Coronary artery (tissue), 2 donors: ENCODE measurements at regions not wholly inside any gene's neighbourhood (a gene's known extent, or its start where the extent isn't known, plus 50 kb on each side); places are given as distances from the start of the nearest gene placed in this dataset.

Experiments used
- DNase-seq: peaks from one replicate; pipeline ENCODE4 v3.0.0-alpha.2; 2017; ENCODE audit warnings: low spot score
- H3K27ac ChIP-seq, 2 donors: fragments of 200-600 bp; sonication (generic); one replicate each; pipeline ENCODE4 v1.5.1; 2016 to 2019
- H3K4me3 ChIP-seq: fragments of 200-600 bp; sonication (generic); 2 replicates; pipeline ENCODE4 v1.5.1; 2016; ENCODE audit warnings: mild to moderate bottlenecking, moderate library complexity
- TF ChIP-seq, protein P1 (sequence below): fragments of 200-600 bp; sonication (generic); IDR thresholded peaks from one replicate; pipeline ENCODE4 v1.5.1; 2019; ENCODE audit warnings: antibody characterized with exemption

DNA sequence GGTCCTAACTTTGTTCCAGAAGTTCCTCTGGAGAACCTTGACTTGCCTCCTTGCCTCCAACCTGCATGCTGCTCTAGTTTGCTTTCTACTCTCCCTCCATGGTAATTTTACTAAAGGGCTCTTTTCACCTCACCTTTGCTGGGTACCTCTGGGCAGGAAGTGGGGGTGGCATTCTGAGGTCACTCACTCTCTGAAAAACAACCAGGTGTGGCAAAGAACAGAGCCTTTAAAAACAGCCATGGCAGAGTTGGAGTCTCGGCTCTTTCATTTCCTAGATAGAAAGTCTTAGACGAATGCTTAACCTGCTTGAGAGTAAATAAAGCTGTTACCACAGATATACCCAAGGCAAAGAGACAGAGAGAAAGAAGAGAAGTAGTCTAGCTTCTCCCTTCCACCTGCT lies 827.9 kb downstream of the BCL11B start:
- TF ChIP-seq, protein P1, sequence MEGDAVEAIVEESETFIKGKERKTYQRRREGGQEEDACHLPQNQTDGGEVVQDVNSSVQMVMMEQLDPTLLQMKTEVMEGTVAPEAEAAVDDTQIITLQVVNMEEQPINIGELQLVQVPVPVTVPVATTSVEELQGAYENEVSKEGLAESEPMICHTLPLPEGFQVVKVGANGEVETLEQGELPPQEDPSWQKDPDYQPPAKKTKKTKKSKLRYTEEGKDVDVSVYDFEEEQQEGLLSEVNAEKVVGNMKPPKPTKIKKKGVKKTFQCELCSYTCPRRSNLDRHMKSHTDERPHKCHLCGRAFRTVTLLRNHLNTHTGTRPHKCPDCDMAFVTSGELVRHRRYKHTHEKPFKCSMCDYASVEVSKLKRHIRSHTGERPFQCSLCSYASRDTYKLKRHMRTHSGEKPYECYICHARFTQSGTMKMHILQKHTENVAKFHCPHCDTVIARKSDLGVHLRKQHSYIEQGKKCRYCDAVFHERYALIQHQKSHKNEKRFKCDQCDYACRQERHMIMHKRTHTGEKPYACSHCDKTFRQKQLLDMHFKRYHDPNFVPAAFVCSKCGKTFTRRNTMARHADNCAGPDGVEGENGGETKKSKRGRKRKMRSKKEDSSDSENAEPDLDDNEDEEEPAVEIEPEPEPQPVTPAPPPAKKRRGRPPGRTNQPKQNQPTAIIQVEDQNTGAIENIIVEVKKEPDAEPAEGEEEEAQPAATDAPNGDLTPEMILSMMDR: no peak
- Histone ChIP-seq H3K27ac (no peak overlapping the region), H3K4me3 (no peak overlapping the region)
- DNase-seq: no peak

DNA sequence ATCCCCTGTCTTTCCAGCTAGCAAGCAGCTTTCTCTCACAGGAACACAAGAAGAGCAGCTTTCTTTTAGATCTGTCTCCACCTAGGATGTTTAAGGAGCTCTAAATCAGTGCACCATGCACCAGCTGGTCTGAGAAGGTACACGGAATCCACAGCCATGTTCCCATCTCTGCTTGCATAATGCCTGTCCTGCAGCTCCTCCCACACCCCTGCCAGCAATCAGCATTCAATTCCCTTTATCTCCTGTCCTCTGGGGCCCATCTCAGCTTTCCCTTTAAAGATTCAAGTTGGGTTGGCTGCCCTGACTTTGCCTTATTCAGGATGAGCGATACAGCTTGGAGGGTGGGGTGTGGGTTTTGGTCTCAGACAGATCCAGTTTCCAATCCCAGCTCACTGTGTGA lies 826.3 kb downstream of the BCL11B start:
- DNase-seq: no peak
- no peak overlapping the region for H3K27ac ChIP-seq
- TF ChIP-seq, protein P1: no peak
- H3K4me3 ChIP-seq: no peak overlapping the region

DNA sequence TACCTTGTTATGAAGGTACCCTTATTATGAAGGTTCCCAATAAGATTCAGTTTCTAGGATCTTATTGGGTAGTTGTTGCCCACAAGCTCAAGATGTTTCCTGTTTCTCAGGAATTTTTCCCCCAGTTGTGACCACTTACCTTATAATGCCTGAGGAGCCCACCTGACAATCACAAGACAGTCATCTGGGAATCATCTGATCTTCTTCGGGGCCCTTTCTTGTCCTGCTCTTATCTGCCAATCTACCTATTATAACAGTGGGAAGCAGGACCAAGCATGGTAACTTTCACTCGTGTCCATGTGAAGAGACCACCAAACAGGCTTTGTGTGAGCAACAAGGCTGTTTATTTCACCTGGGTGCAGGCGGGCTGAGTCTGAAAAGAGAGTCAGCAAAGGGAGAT lies 825.5 kb downstream of the BCL11B start:
- no peak overlapping the region for H3K27ac ChIP-seq
- H3K4me3 ChIP-seq: no peak overlapping the region
- no peak for DNase-seq
- TF ChIP-seq, protein P1: no peak

DNA sequence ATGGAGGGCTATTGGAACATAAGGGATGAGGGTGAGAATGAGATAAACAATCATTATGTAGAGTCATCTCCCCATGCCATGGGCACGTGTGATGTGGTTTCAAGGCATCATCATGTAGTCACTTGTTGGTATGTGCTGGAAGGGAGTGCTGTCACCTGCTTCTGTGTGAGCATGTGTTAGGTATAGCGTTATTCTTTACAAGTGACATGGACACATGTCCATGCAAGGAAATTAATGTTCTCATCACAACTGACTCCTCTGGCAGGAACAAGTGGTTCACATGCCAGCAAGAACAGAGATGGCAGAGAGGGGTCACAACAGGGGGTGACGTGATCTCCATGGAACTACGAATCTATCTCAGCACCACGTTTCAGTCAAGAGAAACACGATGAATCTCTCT lies 815.8 kb downstream of the BCL11B start:
- Histone ChIP-seq H3K4me3 (no peak overlapping the region), H3K27ac (no peak overlapping the region)
- TF ChIP-seq, protein P1: no peak
- DNase-seq: no peak

DNA sequence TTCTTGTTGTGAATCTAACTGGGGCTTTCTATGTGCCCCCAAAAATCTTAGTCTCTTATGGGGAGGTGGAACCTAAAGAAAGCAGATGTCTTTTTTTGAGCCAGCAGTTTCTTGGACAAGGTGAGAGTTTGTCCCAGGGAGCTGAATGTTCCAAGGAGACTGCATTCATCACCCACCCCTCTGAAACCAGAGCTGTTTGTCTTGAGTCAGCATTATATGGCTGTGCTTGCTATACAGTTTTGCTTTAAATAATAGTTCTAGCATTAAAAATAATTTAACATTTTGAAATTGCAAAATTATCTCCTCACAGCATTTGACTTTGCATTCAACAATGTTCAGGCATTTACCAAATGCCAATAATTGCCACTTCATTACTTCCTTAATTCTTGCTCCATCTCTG lies 813.3 kb downstream of the BCL11B start:
- DNase-seq: no peak
- no peak overlapping the region for H3K4me3 ChIP-seq
- TF ChIP-seq, protein P1: no peak
- H3K27ac ChIP-seq: no peak overlapping the region

DNA sequence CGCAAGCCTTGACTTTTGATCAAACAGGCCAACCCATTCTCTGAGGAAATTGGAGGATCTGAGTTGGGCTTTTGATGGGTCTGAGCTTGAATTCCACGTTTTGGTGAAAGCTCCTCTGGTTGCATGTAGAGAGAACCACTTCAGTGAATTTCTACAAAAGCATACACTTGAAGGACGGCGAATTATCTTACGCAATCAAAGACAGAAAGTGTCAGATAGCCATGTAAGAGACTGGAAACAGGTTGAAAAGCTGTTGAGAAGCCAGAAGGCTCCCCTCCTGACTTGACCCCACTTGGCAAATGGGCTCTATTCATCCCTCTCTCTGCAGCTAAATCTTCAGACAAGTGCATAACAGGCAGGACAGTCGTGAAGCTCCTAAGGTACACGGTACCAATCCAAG lies 809.1 kb downstream of the BCL11B start:
- Histone ChIP-seq H3K27ac (no peak overlapping the region), H3K4me3 (no peak overlapping the region)
- no peak for DNase-seq
- TF ChIP-seq, protein P1: no peak

DNA sequence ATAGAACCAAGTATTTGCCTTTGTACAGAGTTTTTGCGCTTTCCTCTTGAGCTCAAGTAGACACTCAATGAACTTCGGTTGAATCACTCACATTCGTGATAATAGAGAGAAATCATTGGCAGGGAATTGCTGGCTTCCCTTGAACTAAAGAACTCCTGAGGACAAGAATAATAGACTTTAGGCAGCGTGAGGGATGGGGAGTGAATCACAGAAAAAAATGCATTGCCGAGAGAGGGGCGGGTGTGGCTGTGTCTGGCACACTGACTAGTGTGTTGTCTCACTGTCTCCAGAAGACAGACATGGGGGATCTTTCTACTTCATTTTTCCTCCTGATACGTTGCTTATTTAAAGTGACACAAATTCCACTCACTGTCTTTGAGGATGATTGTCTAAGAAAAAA lies 805.2 kb downstream of the BCL11B start:
- TF ChIP-seq, protein P1: no peak

More for the DNA sequence above, 805.2 kb downstream of the BCL11B start:
- no peak for DNase-seq
- no peak overlapping the region for H3K27ac ChIP-seq
- H3K4me3 ChIP-seq: no peak overlapping the region
